Thyroid gland (tissue), 4 donors: ENCODE measurements at regions not wholly inside any gene's neighbourhood (a gene's known extent, or its start where the extent isn't known, plus 50 kb on each side); places are given as distances from the start of the nearest gene placed in this dataset.
"Not testable (repeated sequence)": the region's sequence is repeated elsewhere in the genome, so short reads cannot be mapped to it uniquely, and the experiment has no call there.

Source experiments
- CTCF ChIP-seq, 6 experiments: fragments of 200-600 bp in 3 of 6; fragments of 450-650 bp in 3 of 6; sonication (generic) in 3 of 6; IDR thresholded peaks; one replicate each; pipeline ENCODE4 v1.5.1; 2016 to 2019; ENCODE audit warnings: antibody characterized with exemption in 6 of 6, mild to moderate bottlenecking in 2 of 6, inconsistent platforms in 1 of 6, moderate library complexity in 1 of 6
- POLR2A ChIP-seq, 2 donors: fragments of 450-650 bp; IDR thresholded peaks; one replicate each; pipeline ENCODE4 v1.6.1; 2017; ENCODE audit warnings: antibody characterized with exemption in 2 of 2, mild to moderate bottlenecking in 2 of 2, moderate library complexity in 1 of 2

- not testable (repeated sequence) for TF ChIP-seq CTCF, POLR2A (IDR thresholded peaks at IDR 0.05)
Observed at GRCh38 chrY:11151724-11152123, 1549.3 kb upstream of the USP9Y start.
